SH-SY5Y (cell line): ENCODE measurements at regions not wholly inside any gene's neighbourhood (a gene's known extent, or its start where the extent isn't known, plus 50 kb on each side); places are given as distances from the start of the nearest gene placed in this dataset.

Source experiments
- GATA2 ChIP-seq: IDR thresholded peaks from 2 replicates; pipeline ENCODE4 v1.6.1; 2011; ENCODE audit warnings: mild to moderate bottlenecking, low read depth, low read length
- GATA3 ChIP-seq: IDR thresholded peaks from 2 replicates; pipeline ENCODE4 v1.6.1; 2011; ENCODE audit warnings: low read depth, mild to moderate bottlenecking, low read length, moderate library complexity

DNA sequence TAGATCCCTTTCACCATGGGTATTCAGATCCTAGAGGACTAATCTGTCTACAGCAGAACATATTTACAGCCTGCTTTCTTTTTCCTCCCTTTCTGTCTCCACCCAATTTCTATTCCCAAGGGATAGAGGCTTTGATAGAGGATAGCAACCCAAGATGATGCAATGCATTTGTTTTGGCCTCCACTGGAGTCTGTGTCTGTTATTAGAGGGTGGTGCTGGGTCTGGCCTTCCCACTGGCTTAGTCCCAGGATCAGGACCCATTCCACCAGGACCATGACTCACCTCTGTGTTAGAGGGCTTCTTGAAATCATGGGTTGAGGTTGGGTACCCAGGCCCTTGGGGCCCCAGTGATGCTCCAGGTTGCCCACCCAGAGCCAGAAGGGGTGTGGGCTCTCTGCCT, 239.7 kb upstream of the TNP1 start:
- no peak for TF ChIP-seq GATA2
- TF ChIP-seq GATA3, result no peak
